ENCODE measurements at regions not wholly inside any gene's neighbourhood (a gene's known extent, or its start where the extent isn't known, plus 50 kb on each side); places are given as distances from the start of the nearest gene placed in this dataset.

DNA sequence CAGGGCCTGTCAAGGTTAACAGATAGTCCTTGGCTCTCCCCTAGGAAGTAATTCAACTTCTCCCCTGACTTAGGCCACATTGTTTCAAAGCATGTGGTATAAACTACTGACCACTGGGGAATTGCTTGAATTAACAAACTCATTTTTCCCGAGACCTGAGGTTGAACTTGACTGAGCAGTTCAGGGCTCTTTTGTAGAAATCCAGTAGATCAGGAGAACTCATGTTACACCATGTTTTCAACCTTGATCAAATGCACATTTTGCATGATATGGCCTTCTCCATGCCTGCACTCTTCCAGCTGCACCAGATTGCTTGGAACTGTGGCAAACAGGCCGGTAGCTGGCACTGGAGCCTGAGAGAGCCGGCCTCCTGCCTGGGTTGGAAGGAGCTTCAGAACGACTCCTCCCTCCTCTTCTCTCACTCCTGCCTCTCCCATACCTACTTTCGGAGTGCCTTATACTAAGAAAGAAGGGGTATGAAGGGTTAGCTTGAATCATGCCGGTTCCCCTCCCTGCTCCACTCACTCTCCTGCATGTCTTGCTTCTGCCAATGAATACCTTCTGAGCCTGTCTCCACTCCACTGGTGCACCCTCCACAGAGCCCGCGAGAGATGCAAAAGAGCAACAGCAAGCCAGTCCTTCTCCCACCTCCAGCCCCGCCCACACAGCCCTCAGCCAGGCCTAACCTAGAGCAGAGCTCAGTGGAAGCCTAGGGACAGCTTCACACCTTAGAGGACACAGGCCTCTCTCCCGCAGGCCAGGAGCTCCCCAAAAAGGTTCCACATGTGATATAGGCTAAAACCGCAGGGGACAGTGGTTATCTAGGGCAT lies 159.4 kb downstream of the MACROH2A1 start:
- H3K4me1 ChIP-seq (ENCODE audit: control insufficient read depth, extremely low read depth, insufficient read depth, low read length) = peaks cover 14% of the 10 kb centered on the region
- CTCF ChIA-PET = interaction anchor here (2.7 kb wide), 1 partner anchor 48 kb away, joined by 9 read pairs; no protein-coding TSS in a partner anchor
- H3K4me3 ChIP-seq (replicated peaks in 1 of 3; ENCODE audit: insufficient read depth in 1 of 3, low read depth in 1 of 3, low read length in 3 of 3) = no peak overlapping the region
- FAIRE-seq (no peak), DNase-seq (ENCODE audit: low read depth, low spot score) (no peak)
- H2AFZ ChIP-seq (ENCODE audit: low read depth, low read length) = no peak overlapping the region
- dilution Hi-C loops (cut with MboI; ENCODE audit: extremely low pct_ligation_motif_present, low sequenced_read_pairs) (no loop called here), intact Hi-C loops (cut with micrococcal nuclease) (no loop called here)
- H3K9me1 ChIP-seq (replicated peaks; ENCODE audit: control insufficient read depth, extremely low read depth, insufficient read depth, low read length) = no peaks in the 10 kb centered on the region
- H3K9me3 ChIP-seq (replicated peaks; ENCODE audit: control insufficient read depth, insufficient read depth, low read length) = no peaks in the 10 kb centered on the region
- H3K79me2 ChIP-seq (ENCODE audit: control insufficient read depth, insufficient read depth, low read length) = no peaks in the 10 kb centered on the region
- BruUV-seq (replicated peaks) = no TSS peak
- no peaks in the 10 kb centered on the region for H4K20me1 ChIP-seq (replicated peaks; ENCODE audit: control insufficient read depth, extremely low read depth, insufficient read depth, low read length)
- peaks cover 0 to 3% of the 10 kb centered on the region in 2 experiments for H3K27me3 ChIP-seq (ENCODE audit: control insufficient read depth in 2 of 2, insufficient read depth in 2 of 2, low read length in 2 of 2)
- H3K9ac ChIP-seq (replicated peaks; ENCODE audit: extremely low read depth, insufficient read depth, low read length) = no peak overlapping the region
- no peaks in the 10 kb centered on the region for H3K36me3 ChIP-seq (ENCODE audit: control insufficient read depth in 2 of 2, extremely low read depth in 1 of 2, insufficient read depth in 2 of 2, low read length in 2 of 2)
- no peak overlapping the region for H3K4me2 ChIP-seq (ENCODE audit: insufficient read depth, low read length)
- no peak overlapping the region for H3K27ac ChIP-seq (ENCODE audit: insufficient read depth, low read depth, low read length)
- POLR2A ChIA-PET = no interaction called here
- TF ChIP-seq JUN (IDR thresholded peaks at IDR 0.05; ENCODE audit: borderline replicate concordance, insufficient read depth, insufficient read length, low read depth) (no peak), POLR2AphosphoS5 (IDR thresholded peaks at IDR 0.05; ENCODE audit: insufficient read depth, low read depth, low read length) (no peak), MYC (IDR thresholded peaks at IDR 0.05; ENCODE audit: low read depth, low read length) (no peak), GATA2 (IDR thresholded peaks at IDR 0.05; ENCODE audit: insufficient read depth, insufficient read length, low read depth, low read length) (no peak), EZH2 (IDR thresholded peaks at IDR 0.05; ENCODE audit: borderline replicate concordance, low read depth, low read length, severe bottlenecking) (no peak), FOS (IDR thresholded peaks at IDR 0.05; ENCODE audit: borderline replicate concordance, insufficient read depth, low read length) (no peak), POLR2A (IDR thresholded peaks at IDR 0.05; ENCODE audit: low read depth, low read length) (no peak)
- TF ChIP-seq, protein P1, sequence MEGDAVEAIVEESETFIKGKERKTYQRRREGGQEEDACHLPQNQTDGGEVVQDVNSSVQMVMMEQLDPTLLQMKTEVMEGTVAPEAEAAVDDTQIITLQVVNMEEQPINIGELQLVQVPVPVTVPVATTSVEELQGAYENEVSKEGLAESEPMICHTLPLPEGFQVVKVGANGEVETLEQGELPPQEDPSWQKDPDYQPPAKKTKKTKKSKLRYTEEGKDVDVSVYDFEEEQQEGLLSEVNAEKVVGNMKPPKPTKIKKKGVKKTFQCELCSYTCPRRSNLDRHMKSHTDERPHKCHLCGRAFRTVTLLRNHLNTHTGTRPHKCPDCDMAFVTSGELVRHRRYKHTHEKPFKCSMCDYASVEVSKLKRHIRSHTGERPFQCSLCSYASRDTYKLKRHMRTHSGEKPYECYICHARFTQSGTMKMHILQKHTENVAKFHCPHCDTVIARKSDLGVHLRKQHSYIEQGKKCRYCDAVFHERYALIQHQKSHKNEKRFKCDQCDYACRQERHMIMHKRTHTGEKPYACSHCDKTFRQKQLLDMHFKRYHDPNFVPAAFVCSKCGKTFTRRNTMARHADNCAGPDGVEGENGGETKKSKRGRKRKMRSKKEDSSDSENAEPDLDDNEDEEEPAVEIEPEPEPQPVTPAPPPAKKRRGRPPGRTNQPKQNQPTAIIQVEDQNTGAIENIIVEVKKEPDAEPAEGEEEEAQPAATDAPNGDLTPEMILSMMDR (IDR thresholded peaks at IDR 0.05; ENCODE audit: extremely low read depth in 1 of 2, insufficient read depth in 1 of 2, low read depth in 1 of 2, low read length in 2 of 2) = no peak
- TF ChIP-seq, protein P2, sequence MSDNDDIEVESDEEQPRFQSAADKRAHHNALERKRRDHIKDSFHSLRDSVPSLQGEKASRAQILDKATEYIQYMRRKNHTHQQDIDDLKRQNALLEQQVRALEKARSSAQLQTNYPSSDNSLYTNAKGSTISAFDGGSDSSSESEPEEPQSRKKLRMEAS (IDR thresholded peaks at IDR 0.05; ENCODE audit: insufficient read depth, insufficient read length) = no peak
